K562 (cell line): ENCODE measurements at regions not wholly inside any gene's neighbourhood (a gene's known extent, or its start where the extent isn't known, plus 50 kb on each side); places are given as distances from the start of the nearest gene placed in this dataset.

Experiments used
- ATAC-seq: fragments of 200-7000 bp; cut with Tn5 transposase; 3 replicates; pipeline ENCODE4 v1.9.1; 2020; ENCODE audit warnings: moderate library complexity
- BruUV-seq: library from RNA; stranded (reverse); fragments of 400-500 nt; replicated peaks from 2 replicates; lab custom pipeline; 2021; lab: Mats Ljungman, UMichigan
- CTCF ChIA-PET: fragments of 300-600 bp; formaldehyde crosslinking; extraction: SDS; loops from one replicate; lab custom pipeline; 2021; ENCODE audit warnings: low intra/inter-chr PET ratio; lab: Yijun Ruan, JAX
- POLR2A ChIA-PET: fragments of 300-600, 350-650 bp; sonication (Branson Sonifier 250); formaldehyde crosslinking; extraction: SDS; loops from one replicate; lab custom pipeline; 2021; ENCODE audit warnings: antibody characterized with exemption, inconsistent platforms; lab: Yijun Ruan, JAX
- DNase-seq, 4 experiments: peaks; one replicate each; pipeline versions ENCODE4 v3.0.0 to v3.0.0-alpha.2; 2011 to 2018; ENCODE audit warnings: low spot score in 3 of 4, mixed read lengths in 3 of 4; ENCODE audit errors: extremely low read depth in 1 of 4
- FAIRE-seq: peaks from 2 replicates; lab custom pipeline; 2011; peaks lifted over from hg19 to GRCh38; lab: Jason Lieb, UNC
- H2AFZ ChIP-seq: 2 replicates; pipeline ENCODE4 v1.6.0; 2011; ENCODE audit warnings: low read depth, low read length, control low read depth, inconsistent platforms
- H3K27ac ChIP-seq: fragments of 200-600 bp; 3 replicates; pipeline ENCODE4 v1.8.0; 2011; ENCODE audit warnings: low read depth, mild to moderate bottlenecking, control low read depth, inconsistent platforms, low read length, moderate library complexity, mixed read lengths; ENCODE audit errors: extremely low read depth
- H3K27me3 ChIP-seq, 2 experiments: fragments of 300-600 bp in 1 of 2; 2 replicates in 1 of 2; 3 replicates in 1 of 2; pipeline versions ENCODE4 v1.6.0 to v1.8.0; 2011; ENCODE audit warnings: inconsistent platforms in 2 of 2, low read length in 2 of 2, mild to moderate bottlenecking in 1 of 2, mixed read lengths in 1 of 2, moderate library complexity in 1 of 2; ENCODE audit not compliant: control insufficient read depth in 2 of 2, insufficient read depth in 2 of 2
- H3K36me3 ChIP-seq: fragments of 300-600 bp; 3 replicates; pipeline ENCODE4 v1.8.0; 2011; ENCODE audit warnings: mild to moderate bottlenecking, low read length, inconsistent platforms; ENCODE audit not compliant: control insufficient read depth, insufficient read depth
- H3K4me1 ChIP-seq, 2 experiments: fragments of 200-600 bp in 1 of 2; replicated peaks in 1 of 2; 2 replicates in 1 of 2; 3 replicates in 1 of 2; pipeline versions ENCODE4 v1.5.1 to v1.8.0; 2011; ENCODE audit warnings: inconsistent platforms in 2 of 2, low read length in 2 of 2, mild to moderate bottlenecking in 1 of 2, mixed read lengths in 1 of 2, moderate library complexity in 1 of 2; ENCODE audit not compliant: control insufficient read depth in 2 of 2, insufficient read depth in 2 of 2
- H3K4me2 ChIP-seq: 2 replicates; pipeline ENCODE4 v1.6.1; 2011; ENCODE audit warnings: low read length, control low read depth, inconsistent platforms, mixed read lengths; ENCODE audit not compliant: insufficient read depth
- H3K4me3 ChIP-seq: fragments of 200-600 bp; sonication (generic), shearing (Covaris generic); 2 replicates; pipeline ENCODE4 v1.5.1; 2016; ENCODE audit warnings: control low read depth, inconsistent platforms
- H3K79me2 ChIP-seq: fragments of 200-600 bp; 3 replicates; pipeline ENCODE4 v1.8.0; 2011; ENCODE audit warnings: low read length, inconsistent platforms; ENCODE audit not compliant: control insufficient read depth, insufficient read depth
- H3K9ac ChIP-seq, 2 experiments: 2 replicates each; pipeline versions ENCODE4 v1.6.0 to v1.6.1; 2011; ENCODE audit warnings: low read depth in 2 of 2, low read length in 2 of 2, control low read depth in 1 of 2, inconsistent platforms in 1 of 2, mild to moderate bottlenecking in 1 of 2, mixed read lengths in 1 of 2; ENCODE audit not compliant: insufficient read depth in 1 of 2
- H3K9me1 ChIP-seq: one replicate; pipeline ENCODE4 v1.6.0; 2011; ENCODE audit warnings: inconsistent platforms, mild to moderate bottlenecking, low read length, moderate library complexity; ENCODE audit not compliant: control insufficient read depth, insufficient read depth
- H3K9me3 ChIP-seq: replicated peaks from 2 replicates; pipeline ENCODE4 v1.5.1; 2011; ENCODE audit warnings: low read depth, low read length, inconsistent platforms; ENCODE audit not compliant: control insufficient read depth, insufficient read depth
- H4K20me1 ChIP-seq: replicated peaks from 2 replicates; pipeline ENCODE4 v1.6.1; 2011; ENCODE audit warnings: low read length, inconsistent platforms, mixed read lengths; ENCODE audit not compliant: control insufficient read depth, insufficient read depth
- ATF4 ChIP-seq: fragments of 450-650 bp; formaldehyde crosslinking; IDR thresholded peaks from 2 replicates; pipeline ENCODE4 v1.4.0; 2022; ENCODE audit warnings: mild to moderate bottlenecking, moderate library complexity
- DNMT1 ChIP-seq: fragments of 450-650 bp; IDR thresholded peaks from 2 replicates; pipeline ENCODE4 v1.6.1; 2016; ENCODE audit warnings: antibody characterized with exemption, mild to moderate bottlenecking
- GATA2 ChIP-seq: sonication (generic); formaldehyde crosslinking; IDR thresholded peaks from 2 replicates; pipeline ENCODE4 v1.4.0; 2020; ENCODE audit warnings: mild to moderate bottlenecking, missing genetic modification reagents
- PATZ1 ChIP-seq: fragments of 250-450 bp; sonication (Bioruptor Pico); IDR thresholded peaks from 2 replicates; pipeline ENCODE4 v1.5.0; 2020; ENCODE audit warnings: mild to moderate bottlenecking, borderline replicate concordance
- PCBP1 ChIP-seq: fragments of 200-400 bp; formaldehyde crosslinking; IDR thresholded peaks from 2 replicates; pipeline ENCODE4 v1.6.1; 2018; ENCODE audit warnings: mild to moderate bottlenecking, low read depth, low read length; ENCODE audit not compliant: poor library complexity, severe bottlenecking
- TAF15 ChIP-seq: fragments of 200-400 bp; formaldehyde crosslinking; IDR thresholded peaks from 2 replicates; pipeline ENCODE4 v1.6.1; 2017; ENCODE audit warnings: mild to moderate bottlenecking, low read depth, low read length, moderate library complexity
- THAP12 ChIP-seq: fragments of 250-450 bp; sonication (Bioruptor Pico); IDR thresholded peaks from 2 replicates; pipeline ENCODE4 v1.9.0; 2021; ENCODE audit warnings: mild to moderate bottlenecking, inconsistent platforms
- ZFP1 ChIP-seq: fragments of 450-650 bp; formaldehyde crosslinking; IDR thresholded peaks from 2 replicates; pipeline ENCODE4 v1.4.0; 2020; ENCODE audit warnings: mild to moderate bottlenecking, mixed read lengths
- ZNF134 ChIP-seq: fragments of 250-450 bp; sonication (Bioruptor Pico); conservative IDR thresholded peaks from 2 replicates; pipeline ENCODE4 v1.4.0; 2020
- ZNF436 ChIP-seq: fragments of 250-450, 450-650 bp; sonication (Bioruptor Pico); formaldehyde crosslinking; IDR thresholded peaks from 2 replicates; pipeline ENCODE4 v1.7.0; 2020; ENCODE audit warnings: mild to moderate bottlenecking
- WGBS: fragments of 100-300 bp; shearing (Covaris generic); methylation state at CpG from one replicate; pipeline ENCODE4 v1.1.6; 2016; ENCODE audit warnings: low coverage, mixed read lengths; ENCODE audit not compliant: insufficient coverage; ENCODE audit errors: missing lambda C conversion rate; 5-methylcytosine and 5-hydroxymethylcytosine counted together
- in situ Hi-C: fragments of 300-500 bp; cut with MboI; formaldehyde crosslinking; loops from 4 replicates; pipeline ENCODE4 v1.15.0; 2018; ENCODE audit warnings: inconsistent platforms, mixed read lengths
- intact Hi-C: fragments of 100-400 bp; cut with micrococcal nuclease; formaldehyde crosslinking; loops from 2 replicates; pipeline ENCODE4 v1.14.2; 2022
- TF ChIP-seq, protein P1 (sequence below): fragments of 150-350 bp; IDR thresholded peaks from 2 replicates; pipeline ENCODE4 v1.6.1; 2014; ENCODE audit warnings: low read depth, mild to moderate bottlenecking, low read length, borderline replicate concordance
- TF ChIP-seq, protein P2 (sequence below): sonication (generic); formaldehyde crosslinking; IDR thresholded peaks from 2 replicates; pipeline ENCODE4 v1.9.0; 2022; ENCODE audit warnings: mild to moderate bottlenecking, missing genetic modification reagents

DNA sequence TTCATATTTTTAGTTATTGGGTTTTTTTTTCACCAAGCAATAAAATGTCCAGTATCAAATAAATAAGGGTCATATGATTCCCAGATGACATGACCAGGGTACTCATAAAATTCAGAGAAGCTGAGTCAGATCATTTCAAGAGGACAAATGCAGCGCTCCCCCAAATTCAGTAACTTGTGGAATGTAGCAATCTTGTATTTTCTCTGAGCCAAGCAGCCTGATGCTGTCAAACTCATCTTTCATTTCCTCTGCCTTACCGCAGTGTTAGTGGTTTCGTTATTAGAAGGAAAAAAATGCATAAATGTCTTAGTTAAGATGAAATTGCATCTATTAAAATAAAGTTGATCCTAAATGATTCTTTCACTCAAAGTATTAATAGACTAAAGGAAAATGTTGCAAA is 57.8 kb upstream of the EDN1 start (continued):
- TF ChIP-seq, protein P1, sequence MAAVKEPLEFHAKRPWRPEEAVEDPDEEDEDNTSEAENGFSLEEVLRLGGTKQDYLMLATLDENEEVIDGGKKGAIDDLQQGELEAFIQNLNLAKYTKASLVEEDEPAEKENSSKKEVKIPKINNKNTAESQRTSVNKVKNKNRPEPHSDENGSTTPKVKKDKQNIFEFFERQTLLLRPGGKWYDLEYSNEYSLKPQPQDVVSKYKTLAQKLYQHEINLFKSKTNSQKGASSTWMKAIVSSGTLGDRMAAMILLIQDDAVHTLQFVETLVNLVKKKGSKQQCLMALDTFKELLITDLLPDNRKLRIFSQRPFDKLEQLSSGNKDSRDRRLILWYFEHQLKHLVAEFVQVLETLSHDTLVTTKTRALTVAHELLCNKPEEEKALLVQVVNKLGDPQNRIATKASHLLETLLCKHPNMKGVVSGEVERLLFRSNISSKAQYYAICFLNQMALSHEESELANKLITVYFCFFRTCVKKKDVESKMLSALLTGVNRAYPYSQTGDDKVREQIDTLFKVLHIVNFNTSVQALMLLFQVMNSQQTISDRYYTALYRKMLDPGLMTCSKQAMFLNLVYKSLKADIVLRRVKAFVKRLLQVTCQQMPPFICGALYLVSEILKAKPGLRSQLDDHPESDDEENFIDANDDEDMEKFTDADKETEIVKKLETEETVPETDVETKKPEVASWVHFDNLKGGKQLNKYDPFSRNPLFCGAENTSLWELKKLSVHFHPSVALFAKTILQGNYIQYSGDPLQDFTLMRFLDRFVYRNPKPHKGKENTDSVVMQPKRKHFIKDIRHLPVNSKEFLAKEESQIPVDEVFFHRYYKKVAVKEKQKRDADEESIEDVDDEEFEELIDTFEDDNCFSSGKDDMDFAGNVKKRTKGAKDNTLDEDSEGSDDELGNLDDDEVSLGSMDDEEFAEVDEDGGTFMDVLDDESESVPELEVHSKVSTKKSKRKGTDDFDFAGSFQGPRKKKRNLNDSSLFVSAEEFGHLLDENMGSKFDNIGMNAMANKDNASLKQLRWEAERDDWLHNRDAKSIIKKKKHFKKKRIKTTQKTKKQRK: no peak
- TF ChIP-seq TAF15: no peak
- TF ChIP-seq ZFP1 (CRISPR knock-in tag): no peak
- no peak for TF ChIP-seq ATF4 (CRISPR knock-in tag)
- no peak for TF ChIP-seq GATA2 (CRISPR knock-in tag)
- no peak for TF ChIP-seq ZNF436

- in situ Hi-C loops: no loop called here
- ChIA-PET POLR2A (no interaction called here), CTCF (interaction anchor here (2.8 kb wide), 1 partner anchor 577 kb away, joined by 27 read pairs; no protein-coding TSS in a partner anchor)
- DNase-seq (no peak), FAIRE-seq (no peak), ATAC-seq (no peak)
- no peak overlapping the region for H3K9ac ChIP-seq
- H3K27me3 ChIP-seq: peaks cover 8 to 12% of the 10 kb centered on the region in 2 experiments
- H3K27ac ChIP-seq: no peak overlapping the region
- H3K36me3 ChIP-seq: no peaks in the 10 kb centered on the region
- intact Hi-C loops: loop anchor here (5.0 kb wide), 1 partner anchor 536 kb away; no protein-coding TSS in a partner anchor
- no peaks in the 10 kb centered on the region for H3K4me1 ChIP-seq
- H3K4me3 ChIP-seq: no peak overlapping the region
- no TSS peak for BruUV-seq
- H3K9me1 ChIP-seq: no peaks in the 10 kb centered on the region
- H3K79me2 ChIP-seq: no peaks in the 10 kb centered on the region
- no peak overlapping the region for H3K4me2 ChIP-seq
- H2AFZ ChIP-seq: no peak overlapping the region
- no peaks in the 10 kb centered on the region for H3K9me3 ChIP-seq
- WGBS: 0% methylated on average over 1 of the region's 1 CpG
- H4K20me1 ChIP-seq: no peaks in the 10 kb centered on the region
- no peak for TF ChIP-seq PCBP1
- TF ChIP-seq DNMT1: no peak
- no peak for TF ChIP-seq ZNF134
- TF ChIP-seq THAP12 (CRISPR knock-in tag): no peak
- TF ChIP-seq, protein P2, sequence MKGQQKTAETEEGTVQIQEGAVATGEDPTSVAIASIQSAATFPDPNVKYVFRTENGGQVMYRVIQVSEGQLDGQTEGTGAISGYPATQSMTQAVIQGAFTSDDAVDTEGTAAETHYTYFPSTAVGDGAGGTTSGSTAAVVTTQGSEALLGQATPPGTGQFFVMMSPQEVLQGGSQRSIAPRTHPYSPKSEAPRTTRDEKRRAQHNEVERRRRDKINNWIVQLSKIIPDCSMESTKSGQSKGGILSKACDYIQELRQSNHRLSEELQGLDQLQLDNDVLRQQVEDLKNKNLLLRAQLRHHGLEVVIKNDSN (CRISPR knock-in tag): no peak
- no peak for TF ChIP-seq PATZ1
These were observed 57.3 kb upstream of the EDN1 start for GRCh38 chr6:12232821-12233220.
